Endothelial cell of umbilical vein (primary cell): ENCODE measurements at regions not wholly inside any gene's neighbourhood (a gene's known extent, or its start where the extent isn't known, plus 50 kb on each side); places are given as distances from the start of the nearest gene placed in this dataset.
"Not testable (repeated sequence)": the region's sequence is repeated elsewhere in the genome, so short reads cannot be mapped to it uniquely, and the experiment has no call there.

Experiments
- BruUV-seq: library from RNA; stranded (reverse); fragments of 400-500 nt; replicated peaks from 2 replicates; lab custom pipeline; 2021; lab: Mats Ljungman, UMichigan
- CTCF ChIA-PET: fragments of 300-600, 350-600 bp; sonication (Branson Sonifier 250); formaldehyde crosslinking; loops from one replicate; lab custom pipeline; 2021; ENCODE audit warnings: antibody characterized with exemption, inconsistent platforms; lab: Charles Lee
- POLR2A ChIA-PET: fragments of 300-600, 350-600 bp; sonication (Branson Sonifier 250); formaldehyde crosslinking; loops from one replicate; lab custom pipeline; 2021; ENCODE audit warnings: antibody characterized with exemption, inconsistent platforms; lab: Charles Lee
- DNase-seq: peaks from one replicate; pipeline ENCODE4 v3.0.0-alpha.2; 2011; ENCODE audit warnings: low read depth, low spot score
- FAIRE-seq: peaks from 2 replicates; lab custom pipeline; 2011; peaks lifted over from hg19 to GRCh38; lab: Jason Lieb, UNC
- H2AFZ ChIP-seq: 2 replicates; pipeline ENCODE4 v1.6.0; 2012; ENCODE audit warnings: low read depth, low read length, control low read depth, inconsistent platforms
- H3K27ac ChIP-seq: 2 replicates; pipeline ENCODE4 v1.5.1; 2011; ENCODE audit warnings: low read depth, mild to moderate bottlenecking, control low read depth, low read length, moderate library complexity; ENCODE audit not compliant: insufficient read depth
- H3K27me3 ChIP-seq, 2 experiments: 2 replicates each; pipeline versions ENCODE4 v1.6.0 to v1.6.1; 2011; ENCODE audit warnings: low read length in 2 of 2, mixed read lengths in 1 of 2; ENCODE audit not compliant: control insufficient read depth in 2 of 2, insufficient read depth in 2 of 2
- H3K36me3 ChIP-seq, 2 experiments: 2 replicates in 1 of 2; 3 replicates in 1 of 2; pipeline ENCODE4 v1.5.1; 2011; ENCODE audit warnings: low read length in 2 of 2, mild to moderate bottlenecking in 1 of 2, moderate library complexity in 1 of 2; ENCODE audit not compliant: control insufficient read depth in 2 of 2, insufficient read depth in 2 of 2; ENCODE audit errors: extremely low read depth in 1 of 2
- H3K4me1 ChIP-seq: 3 replicates; pipeline ENCODE4 v1.5.1; 2011; ENCODE audit warnings: mild to moderate bottlenecking, low read length; ENCODE audit not compliant: control insufficient read depth, insufficient read depth; ENCODE audit errors: extremely low read depth
- H3K4me2 ChIP-seq: 2 replicates; pipeline ENCODE4 v1.6.1; 2011; ENCODE audit warnings: low read length, control low read depth, mixed read lengths; ENCODE audit not compliant: insufficient read depth
- H3K4me3 ChIP-seq, 3 experiments: fragments of 200-600 bp in 1 of 3; sonication (generic), shearing (Covaris generic) in 1 of 3; replicated peaks in 1 of 3; 2 replicates each; pipeline ENCODE4 v1.5.1; 2011 to 2016; ENCODE audit warnings: control low read depth in 3 of 3, low read length in 3 of 3, mild to moderate bottlenecking in 2 of 3, inconsistent platforms in 1 of 3, low read depth in 1 of 3, moderate library complexity in 1 of 3; ENCODE audit not compliant: insufficient read depth in 1 of 3
- H3K79me2 ChIP-seq: 2 replicates; pipeline ENCODE4 v1.6.0; 2012; ENCODE audit warnings: low read length, inconsistent platforms; ENCODE audit not compliant: control insufficient read depth, insufficient read depth
- H3K9ac ChIP-seq: replicated peaks from 2 replicates; pipeline ENCODE3; 2011; ENCODE audit warnings: low read length, control low read depth; ENCODE audit not compliant: insufficient read depth; ENCODE audit errors: extremely low read depth
- H3K9me1 ChIP-seq: replicated peaks from 3 replicates; pipeline ENCODE4 v1.6.0; 2011; ENCODE audit warnings: mild to moderate bottlenecking, low read length; ENCODE audit not compliant: control insufficient read depth, insufficient read depth; ENCODE audit errors: extremely low read depth
- H3K9me3 ChIP-seq: replicated peaks from 2 replicates; pipeline ENCODE4 v1.5.1; 2012; ENCODE audit warnings: low read length, inconsistent platforms; ENCODE audit not compliant: control insufficient read depth, insufficient read depth
- H4K20me1 ChIP-seq: replicated peaks from 2 replicates; pipeline ENCODE3; 2011; ENCODE audit warnings: mild to moderate bottlenecking, low read length; ENCODE audit not compliant: control insufficient read depth, insufficient read depth; ENCODE audit errors: extremely low read depth
- FOS ChIP-seq: IDR thresholded peaks from 2 replicates; pipeline ENCODE4 v1.6.1; 2011; ENCODE audit warnings: mild to moderate bottlenecking, low read length, moderate library complexity, borderline replicate concordance; ENCODE audit not compliant: insufficient read depth
- GATA2 ChIP-seq: IDR thresholded peaks from 2 replicates; pipeline ENCODE4 v1.7.0; 2011; ENCODE audit warnings: low read depth, mild to moderate bottlenecking, moderate library complexity, mixed read lengths, low read length; ENCODE audit not compliant: insufficient read length, insufficient read depth
- JUN ChIP-seq: IDR thresholded peaks from 2 replicates; pipeline ENCODE4 v1.6.1; 2011; ENCODE audit warnings: borderline replicate concordance, low read depth; ENCODE audit not compliant: insufficient read length, insufficient read depth
- MAX ChIP-seq: IDR thresholded peaks from 2 replicates; pipeline ENCODE4 v1.6.1; 2011; ENCODE audit not compliant: insufficient read depth, insufficient read length
- POLR2A ChIP-seq: IDR thresholded peaks from 2 replicates; pipeline ENCODE4 v1.6.1; 2012; ENCODE audit warnings: low read depth, mild to moderate bottlenecking, control low read depth, low read length
- POLR2AphosphoS5 ChIP-seq: IDR thresholded peaks from 2 replicates; pipeline ENCODE4 v1.6.1; 2012; ENCODE audit warnings: low read depth, mild to moderate bottlenecking, control low read depth, low read length, moderate library complexity; ENCODE audit not compliant: insufficient read depth
- dilution Hi-C: fragments of 300-500 bp; cut with MboI; formaldehyde crosslinking; loops from one replicate; pipeline ENCODE4 v1.15.0; 2019; ENCODE audit warnings: low sequenced_read_pairs; ENCODE audit not compliant: extremely low pct_ligation_motif_present
- intact Hi-C: fragments of 100-400 bp; cut with micrococcal nuclease; formaldehyde crosslinking; loops from one replicate; pipeline ENCODE4 v1.10.0; 2022

GRCh38 chr7:152914014-152914844 is 154.7 kb downstream of the ACTR3B start:
- H3K9me1 ChIP-seq, result no peaks in the 10 kb centered on the region
- ChIA-PET CTCF (no interaction called here), POLR2A (no interaction called here)
- H2AFZ ChIP-seq, result no peak overlapping the region
- H3K9ac ChIP-seq, result no peak overlapping the region
- H3K9me3 ChIP-seq, result peaks cover 2% of the 10 kb centered on the region
- H3K27ac ChIP-seq, result no peak overlapping the region
- H3K4me3 ChIP-seq, result no peak overlapping the region
- no peaks in the 10 kb centered on the region for H3K36me3 ChIP-seq
- no peak for TF ChIP-seq MAX
- TF ChIP-seq FOS, result no peak
- TF ChIP-seq POLR2A, result no peak
- TF ChIP-seq POLR2AphosphoS5, result no peak
- TF ChIP-seq JUN, result no peak
- no peak for TF ChIP-seq GATA2
- no peaks in the 10 kb centered on the region for H4K20me1 ChIP-seq
- no peak overlapping the region for H3K4me2 ChIP-seq
- no TSS peak for BruUV-seq
- H3K27me3 ChIP-seq, result no peaks in the 10 kb centered on the region
- FAIRE-seq (no peak), DNase-seq (no peak)
- dilution Hi-C loops, result no loop called here
- intact Hi-C loops, result no loop called here
- no peaks in the 10 kb centered on the region for H3K4me1 ChIP-seq
- H3K79me2 ChIP-seq, result no peaks in the 10 kb centered on the region

- H2AFZ ChIP-seq, intact Hi-C loops, DNase-seq, H4K20me1 ChIP-seq, H3K36me3 ChIP-seq, H3K4me2 ChIP-seq, POLR2A ChIA-PET, FAIRE-seq, CTCF ChIA-PET, dilution Hi-C loops, H3K9me1 ChIP-seq, H3K9me3 ChIP-seq, H3K79me2 ChIP-seq, H3K9ac ChIP-seq, H3K27ac ChIP-seq, H3K4me1 ChIP-seq, H3K4me3 ChIP-seq, BruUV-seq, H3K27me3 ChIP-seq: not testable (repeated sequence)
Observed at GRCh38 chr7:152914845-152915102, 155.2 kb downstream of the ACTR3B start.
